OCI-LY1 (cell line): ENCODE measurements at regions not wholly inside any gene's neighbourhood (a gene's known extent, or its start where the extent isn't known, plus 50 kb on each side); places are given as distances from the start of the nearest gene placed in this dataset.

Source experiments
- EZH2 ChIP-seq: fragments of 200-600 bp; sonication (generic), shearing (Covaris generic); IDR thresholded peaks from 2 replicates; pipeline ENCODE4 v1.8.0; 2017; ENCODE audit warnings: borderline replicate concordance, mixed run types, mild to moderate bottlenecking, antibody characterized with exemption, low read length, moderate library complexity, mixed read lengths
- TF ChIP-seq, protein P1 (sequence below): fragments of 200-600 bp; sonication (generic), shearing (Covaris generic); IDR thresholded peaks from 2 replicates; pipeline ENCODE4 v1.5.1; 2017; ENCODE audit warnings: mild to moderate bottlenecking, antibody characterized with exemption, low read length, moderate library complexity, mixed read lengths

DNA sequence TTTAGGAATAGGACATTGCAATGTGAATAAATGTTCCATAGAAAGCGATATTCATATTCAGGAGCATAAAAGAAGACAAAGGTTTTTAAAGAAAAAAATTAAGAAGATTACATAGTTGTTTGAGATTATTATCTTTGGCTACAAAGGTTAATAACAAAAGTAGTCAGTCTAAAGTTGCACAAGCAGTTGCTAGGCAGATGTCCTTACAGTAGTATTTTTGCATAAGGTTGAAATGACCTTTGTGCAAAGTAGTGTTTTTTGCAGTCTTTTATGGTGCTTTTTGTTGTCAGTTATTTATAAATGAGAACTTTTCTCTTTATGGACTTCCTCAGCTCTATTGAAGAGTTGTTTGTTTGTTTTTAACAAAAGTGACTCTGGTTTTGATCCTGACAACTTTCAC is 447.8 kb downstream of the AMY1C start:
- TF ChIP-seq EZH2 = no peak
- TF ChIP-seq, protein P1, sequence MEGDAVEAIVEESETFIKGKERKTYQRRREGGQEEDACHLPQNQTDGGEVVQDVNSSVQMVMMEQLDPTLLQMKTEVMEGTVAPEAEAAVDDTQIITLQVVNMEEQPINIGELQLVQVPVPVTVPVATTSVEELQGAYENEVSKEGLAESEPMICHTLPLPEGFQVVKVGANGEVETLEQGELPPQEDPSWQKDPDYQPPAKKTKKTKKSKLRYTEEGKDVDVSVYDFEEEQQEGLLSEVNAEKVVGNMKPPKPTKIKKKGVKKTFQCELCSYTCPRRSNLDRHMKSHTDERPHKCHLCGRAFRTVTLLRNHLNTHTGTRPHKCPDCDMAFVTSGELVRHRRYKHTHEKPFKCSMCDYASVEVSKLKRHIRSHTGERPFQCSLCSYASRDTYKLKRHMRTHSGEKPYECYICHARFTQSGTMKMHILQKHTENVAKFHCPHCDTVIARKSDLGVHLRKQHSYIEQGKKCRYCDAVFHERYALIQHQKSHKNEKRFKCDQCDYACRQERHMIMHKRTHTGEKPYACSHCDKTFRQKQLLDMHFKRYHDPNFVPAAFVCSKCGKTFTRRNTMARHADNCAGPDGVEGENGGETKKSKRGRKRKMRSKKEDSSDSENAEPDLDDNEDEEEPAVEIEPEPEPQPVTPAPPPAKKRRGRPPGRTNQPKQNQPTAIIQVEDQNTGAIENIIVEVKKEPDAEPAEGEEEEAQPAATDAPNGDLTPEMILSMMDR = no peak
